ENCODE measurements at regions not wholly inside any gene's neighbourhood (a gene's known extent, or its start where the extent isn't known, plus 50 kb on each side); places are given as distances from the start of the nearest gene placed in this dataset.

- H3K27me3 Mint-ChIP-seq (ENCODE audit: low read depth), result no peaks in the 10 kb centered on the region
- H3K4me1 Mint-ChIP-seq, result peaks cover 2% of the 10 kb centered on the region
- peaks cover 21% of the 10 kb centered on the region for H3K9me3 Mint-ChIP-seq
- no peak for TF ChIP-seq CTCF (IDR thresholded peaks at IDR 0.05; ENCODE audit: unreplicated experiment)
- no peak overlapping the region for H3K4me3 Mint-ChIP-seq
- no peak for DNase-seq (ENCODE audit: low spot score in 2 of 2, unreplicated experiment in 2 of 2)
- H3K36me3 Mint-ChIP-seq, result peaks cover 6% of the 10 kb centered on the region
- H3K27ac Mint-ChIP-seq, result no peak overlapping the region
These were observed 222.9 kb upstream of the ZC3H12C start for GRCh38 chr11:109870297-109870696.

GRCh38 chr11:109877043-109877442 lies 216.1 kb upstream of the ZC3H12C start:
- Mint-ChIP-seq H3K4me1 (peaks cover 9% of the 10 kb centered on the region), H3K27me3 (ENCODE audit: low read depth) (no peaks in the 10 kb centered on the region), H3K27ac (peak overlapping the region; percentile 15), H3K36me3 (peaks cover 5% of the 10 kb centered on the region), H3K9me3 (peaks cover 17% of the 10 kb centered on the region), H3K4me3 (no peak overlapping the region)
- TF ChIP-seq CTCF (IDR thresholded peaks at IDR 0.05; ENCODE audit: unreplicated experiment), result no peak
- DNase-seq (ENCODE audit: low spot score in 2 of 2, unreplicated experiment in 2 of 2), result no peak

GRCh38 chr11:109884501-109884900 lies 208.7 kb upstream of the ZC3H12C start:
- peaks cover 13% of the 10 kb centered on the region for H3K4me1 Mint-ChIP-seq
- H3K36me3 Mint-ChIP-seq, result no peaks in the 10 kb centered on the region
- TF ChIP-seq CTCF (IDR thresholded peaks at IDR 0.05; ENCODE audit: unreplicated experiment), result no peak
- no peaks in the 10 kb centered on the region for H3K27me3 Mint-ChIP-seq (ENCODE audit: low read depth)
- no peak overlapping the region for H3K4me3 Mint-ChIP-seq
- DNase-seq (ENCODE audit: low spot score in 2 of 2, unreplicated experiment in 2 of 2), result no peak
- H3K9me3 Mint-ChIP-seq, result peaks cover 8% of the 10 kb centered on the region
- H3K27ac Mint-ChIP-seq, result peak overlapping the region; percentile 11

GRCh38 chr11:109885006-109885405 lies 208.2 kb upstream of the ZC3H12C start:
- no peaks in the 10 kb centered on the region for H3K36me3 Mint-ChIP-seq
- no peaks in the 10 kb centered on the region for H3K27me3 Mint-ChIP-seq (ENCODE audit: low read depth)
- peaks cover 18% of the 10 kb centered on the region for H3K4me1 Mint-ChIP-seq
- H3K27ac Mint-ChIP-seq, result peak overlapping the region; percentile 77
- H3K9me3 Mint-ChIP-seq, result peaks cover 8% of the 10 kb centered on the region
- H3K4me3 Mint-ChIP-seq, result no peak overlapping the region
- DNase-seq (ENCODE audit: low spot score in 2 of 2, unreplicated experiment in 2 of 2), result no peak
- TF ChIP-seq CTCF (IDR thresholded peaks at IDR 0.05; ENCODE audit: unreplicated experiment), result no peak

GRCh38 chr11:109892321-109892794 lies 200.8 kb upstream of the ZC3H12C start:
- Mint-ChIP-seq H3K9me3 (peaks cover 8% of the 10 kb centered on the region), H3K36me3 (no peaks in the 10 kb centered on the region), H3K27ac (no peak overlapping the region), H3K27me3 (ENCODE audit: low read depth) (no peaks in the 10 kb centered on the region), H3K4me3 (no peak overlapping the region), H3K4me1 (peaks cover 36% of the 10 kb centered on the region)
- DNase-seq (ENCODE audit: low spot score in 2 of 2, unreplicated experiment in 2 of 2), result no peak
- TF ChIP-seq CTCF (IDR thresholded peaks at IDR 0.05; ENCODE audit: unreplicated experiment), result no peak

GRCh38 chr11:109894242-109894641 lies 198.9 kb upstream of the ZC3H12C start:
- H3K27ac Mint-ChIP-seq, result no peak overlapping the region
- peaks cover 34% of the 10 kb centered on the region for H3K4me1 Mint-ChIP-seq
- no peak overlapping the region for H3K4me3 Mint-ChIP-seq
- no peak for TF ChIP-seq CTCF (IDR thresholded peaks at IDR 0.05; ENCODE audit: unreplicated experiment)
- H3K9me3 Mint-ChIP-seq, result peaks cover 23% of the 10 kb centered on the region
- no peaks in the 10 kb centered on the region for H3K27me3 Mint-ChIP-seq (ENCODE audit: low read depth)
- no peaks in the 10 kb centered on the region for H3K36me3 Mint-ChIP-seq
- DNase-seq (ENCODE audit: low spot score in 2 of 2, unreplicated experiment in 2 of 2), result no peak
